GM10248 (cell line): ENCODE measurements at regions not wholly inside any gene's neighbourhood (a gene's known extent, or its start where the extent isn't known, plus 50 kb on each side); places are given as distances from the start of the nearest gene placed in this dataset.

ENCODE experiments used
- CTCF ChIA-PET: fragments of 300-600 bp; sonication (Branson Sonifier 250); formaldehyde crosslinking; extraction: SDS; loops from one replicate; lab custom pipeline; 2021; ENCODE audit warnings: antibody characterized with exemption; lab: Yijun Ruan, JAX
- POLR2A ChIA-PET: fragments of 350-650 bp; sonication (Branson Sonifier 250); formaldehyde crosslinking; extraction: SDS; loops from one replicate; lab custom pipeline; 2020; ENCODE audit warnings: antibody characterized with exemption; lab: Yijun Ruan, JAX
- DNase-seq: peaks from one replicate; pipeline ENCODE4 v3.0.0; 2012; ENCODE audit errors: extremely low spot score
- CTCF ChIP-seq: IDR thresholded peaks from 2 replicates; pipeline ENCODE4 v1.5.1; 2012; ENCODE audit warnings: mild to moderate bottlenecking, low read depth; ENCODE audit errors: extremely low read depth, missing control alignments, control extremely low read depth

DNA sequence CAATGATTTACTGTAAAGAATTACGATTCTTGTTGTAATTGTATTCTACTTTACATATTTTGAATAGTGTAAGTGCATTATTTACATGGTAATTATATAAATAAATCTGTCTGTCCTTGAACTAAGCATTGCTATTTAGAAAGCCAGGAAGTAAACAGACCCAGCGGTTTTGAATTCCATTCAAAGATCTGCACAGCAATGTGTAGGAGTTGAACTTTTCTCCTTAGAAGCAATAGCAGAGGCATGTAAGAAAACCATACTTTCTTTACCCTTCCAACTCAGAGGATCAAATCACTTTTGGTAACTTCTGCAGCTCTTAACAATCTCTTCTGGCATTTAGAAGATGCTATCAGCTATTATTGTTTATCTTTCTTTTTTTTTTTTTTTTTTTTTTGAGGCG lies 109.2 kb upstream of the VRK2 start:
- DNase-seq, result no peak
- ChIA-PET CTCF (interaction anchor here (1.1 to 1.7 kb wide), 2 partner anchors 12 to 265 kb away, joined by 3 read pairs; no protein-coding TSS in a partner anchor), POLR2A (no interaction called here)
- TF ChIP-seq CTCF, result no peak

- CTCF ChIA-PET, result interaction anchor here (0.9 to 2.0 kb wide), 2 partner anchors 13 to 116 kb away, joined by 3 to 5 read pairs; no protein-coding TSS in a partner anchor
Measured at GRCh38 chr2:57941816-57942215, 104.8 kb upstream of the VRK2 start.

GRCh38 chr2:57943315-57943714 lies 103.3 kb upstream of the VRK2 start:
- POLR2A ChIA-PET, result no interaction called here
- no peak for TF ChIP-seq CTCF
- CTCF ChIA-PET, result interaction anchor here (1.1 kb wide), 1 partner anchor 12 kb away, joined by 3 read pairs; no protein-coding TSS in a partner anchor
- DNase-seq, result no peak

More at GRCh38 chr2:57941816-57942215, 104.8 kb upstream of the VRK2 start:
- no peak for TF ChIP-seq CTCF
- POLR2A ChIA-PET, result no interaction called here
- no peak for DNase-seq

DNA sequence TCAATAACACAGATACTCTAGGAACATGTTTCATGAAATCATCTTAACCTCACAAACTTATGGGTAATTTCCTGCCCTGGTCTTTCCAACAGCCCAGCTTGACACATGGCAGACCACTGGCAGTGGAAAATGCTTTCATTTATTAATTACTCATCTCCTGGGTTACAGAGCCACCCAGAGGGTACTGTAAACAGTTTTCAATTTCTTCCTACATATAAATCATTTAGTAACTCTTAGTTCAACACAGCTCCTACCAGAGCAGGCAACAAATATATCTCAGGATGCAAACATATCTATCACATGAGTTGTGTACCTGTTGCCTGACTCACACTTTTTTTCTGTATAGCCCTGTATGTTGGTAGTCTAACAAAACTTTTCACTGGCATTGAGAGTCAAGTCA lies 99.2 kb upstream of the VRK2 start:
- no peak for DNase-seq
- TF ChIP-seq CTCF, result no peak
- CTCF ChIA-PET, result interaction anchor here (1.0 to 2.5 kb wide), 2 partner anchors 26 to 30 kb away, joined by 3 to 5 read pairs; no protein-coding TSS in a partner anchor
- POLR2A ChIA-PET, result no interaction called here

DNA sequence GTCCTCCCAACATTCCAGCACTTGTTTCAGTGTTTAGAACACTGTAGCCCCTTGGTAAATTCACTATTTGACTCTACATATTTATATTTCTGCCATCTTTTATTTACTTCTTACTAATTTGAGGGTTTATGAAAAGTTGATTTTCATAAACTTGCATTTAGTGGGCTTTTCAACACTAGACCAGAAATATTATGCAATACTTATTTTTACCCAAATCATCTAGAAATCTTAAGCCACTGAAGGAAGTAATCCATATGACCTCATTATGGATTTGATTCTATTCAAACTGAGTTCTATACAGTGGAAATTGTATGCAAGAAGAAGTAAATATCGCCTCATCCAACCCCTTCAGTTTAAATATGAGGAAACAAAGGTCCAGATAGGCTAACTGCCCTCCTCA lies 92.6 kb upstream of the VRK2 start:
- no peak for DNase-seq
- no peak for TF ChIP-seq CTCF
- POLR2A ChIA-PET, result no interaction called here
- CTCF ChIA-PET, result interaction anchor here (1.6 kb wide), 1 partner anchor 24 kb away, joined by 3 read pairs; no protein-coding TSS in a partner anchor

DNA sequence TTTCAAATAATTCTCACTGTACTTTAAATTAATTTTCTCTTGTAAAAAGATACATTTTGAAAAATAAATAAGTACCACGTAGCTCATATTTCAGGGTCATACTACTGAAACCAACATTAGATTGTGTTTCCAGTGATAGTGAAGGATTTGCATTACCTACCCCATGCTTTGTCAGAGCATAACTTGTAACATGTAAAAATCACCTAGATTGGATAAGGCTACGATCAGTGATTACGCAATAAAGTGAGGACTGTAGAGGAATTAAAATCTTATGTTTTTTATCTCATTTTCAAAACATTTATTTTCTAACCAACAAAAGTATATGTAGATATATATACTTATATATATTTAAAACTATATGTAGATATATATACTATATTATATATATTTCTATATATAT lies 89.4 kb upstream of the VRK2 start:
- ChIA-PET POLR2A (no interaction called here), CTCF (interaction anchor here (0.8 to 3.5 kb wide), 4 partner anchors 8 to 198 kb away, joined by 3 to 18 read pairs (median 4); no protein-coding TSS in a partner anchor)
- no peak for DNase-seq
- no peak for TF ChIP-seq CTCF

GRCh38 chr2:57959390-57959789 lies 87.2 kb upstream of the VRK2 start:
- DNase-seq, result no peak
- ChIA-PET CTCF (interaction anchor here (1.1 to 3.5 kb wide), 2 partner anchors 10 to 51 kb away, joined by 3 to 18 read pairs; no protein-coding TSS in a partner anchor), POLR2A (no interaction called here)
- no peak for TF ChIP-seq CTCF
